Subcutaneous abdominal adipose tissue (tissue), 5 donors: ENCODE measurements at regions not wholly inside any gene's neighbourhood (a gene's known extent, or its start where the extent isn't known, plus 50 kb on each side); places are given as distances from the start of the nearest gene placed in this dataset.
A peak's percentile ranks its signal among the peaks of the same experiment; 100 is the strongest.

ENCODE experiments used
- H3K27ac ChIP-seq: one replicate; pipeline ENCODE4 v1.7.0; 2013; ENCODE audit warnings: low read depth, mild to moderate bottlenecking, inconsistent platforms, low read length, moderate library complexity
- H3K27me3 ChIP-seq, 5 donors: one replicate each; pipeline ENCODE4 v1.7.0; 2013; ENCODE audit warnings: low read length in 5 of 5, inconsistent platforms in 1 of 5; ENCODE audit not compliant: control insufficient read depth in 5 of 5, insufficient read depth in 4 of 5
- H3K36me3 ChIP-seq, 5 donors: one replicate each; pipeline ENCODE4 v1.7.0; 2013; ENCODE audit warnings: low read length in 5 of 5; ENCODE audit not compliant: control insufficient read depth in 5 of 5, insufficient read depth in 5 of 5
- H3K4me1 ChIP-seq, 5 donors: one replicate each; pipeline ENCODE4 v1.7.0; 2013; ENCODE audit warnings: low read length in 5 of 5, mild to moderate bottlenecking in 3 of 5, moderate library complexity in 1 of 5; ENCODE audit not compliant: control insufficient read depth in 5 of 5, insufficient read depth in 5 of 5
- H3K4me3 ChIP-seq, 5 donors: one replicate each; pipeline ENCODE4 v1.7.0; 2013; ENCODE audit warnings: low read length in 5 of 5, low read depth in 1 of 5
- H3K9ac ChIP-seq, 5 donors: one replicate each; pipeline ENCODE4 v1.7.0; 2013; ENCODE audit warnings: low read length in 5 of 5, mild to moderate bottlenecking in 4 of 5, moderate library complexity in 3 of 5
- H3K9me3 ChIP-seq, 5 donors: one replicate each; pipeline ENCODE4 v1.7.0; 2013; ENCODE audit warnings: low read length in 5 of 5; ENCODE audit not compliant: control insufficient read depth in 5 of 5
- donor health status: healthy.
- donor health status: healthy.
- donor health status: healthy.
- donor health status: healthy.
- donor health status: healthy.

GRCh38 chr3:71961891-71962290 is 176.9 kb upstream of the PROK2 start:
- no peaks in the 10 kb centered on the region for H3K4me1 ChIP-seq
- no peaks in the 10 kb centered on the region for H3K9me3 ChIP-seq
- H3K4me3 ChIP-seq = no peak overlapping the region
- H3K27me3 ChIP-seq = peaks cover 0 to 4% (median 0%) of the 10 kb centered on the region in 5 donors
- no peak overlapping the region for H3K27ac ChIP-seq
- H3K9ac ChIP-seq = no peak overlapping the region
- no peaks in the 10 kb centered on the region for H3K36me3 ChIP-seq

- no peaks in the 10 kb centered on the region for H3K36me3 ChIP-seq
- peaks cover 0 to 4% (median under 1%) of the 10 kb centered on the region in 5 donors for H3K27me3 ChIP-seq
- H3K27ac ChIP-seq = no peak overlapping the region
- H3K9ac ChIP-seq = no peak overlapping the region
- H3K4me3 ChIP-seq = no peak overlapping the region
- H3K4me1 ChIP-seq = peaks cover 0 to 4% (median 0%) of the 10 kb centered on the region in 5 donors
- no peaks in the 10 kb centered on the region for H3K9me3 ChIP-seq
These were observed 176.4 kb upstream of the PROK2 start for GRCh38 chr3:71961378-71961777.

GRCh38 chr3:71958533-71958932 is 173.6 kb upstream of the PROK2 start:
- Histone ChIP-seq H3K36me3 (no peaks in the 10 kb centered on the region), H3K4me3 (no peak overlapping the region), H3K9ac (no peak overlapping the region), H3K27ac (no peak overlapping the region), H3K9me3 (peaks cover 0 to under 1% (median 0%) of the 10 kb centered on the region in 5 donors), H3K27me3 (peaks cover 0 to 4% (median 0%) of the 10 kb centered on the region in 5 donors), H3K4me1 (peaks cover 2 to 16% (median 10%) of the 10 kb centered on the region in 5 donors)

GRCh38 chr3:71956716-71957115 is 171.8 kb upstream of the PROK2 start:
- Histone ChIP-seq H3K27me3 (peaks cover 0 to 4% (median 0%) of the 10 kb centered on the region in 5 donors), H3K36me3 (no peaks in the 10 kb centered on the region), H3K9me3 (peaks cover 0 to 4% (median 0%) of the 10 kb centered on the region in 5 donors), H3K4me3 (no peak overlapping the region), H3K27ac (no peak overlapping the region), H3K9ac (no peak overlapping the region), H3K4me1 (peaks cover 2 to 16% (median 10%) of the 10 kb centered on the region in 5 donors)

- H3K9ac ChIP-seq = no peak overlapping the region
- no peak overlapping the region for H3K4me3 ChIP-seq
- peaks cover 0 to 4% (median 0%) of the 10 kb centered on the region in 5 donors for H3K9me3 ChIP-seq
- no peak overlapping the region for H3K27ac ChIP-seq
- peaks cover 2 to 16% (median 10%) of the 10 kb centered on the region in 5 donors for H3K4me1 ChIP-seq
- peaks cover 0 to 7% (median 0%) of the 10 kb centered on the region in 5 donors for H3K27me3 ChIP-seq
- no peaks in the 10 kb centered on the region for H3K36me3 ChIP-seq
These were observed 171.1 kb upstream of the PROK2 start for GRCh38 chr3:71956069-71956340.

- peaks cover 2 to 16% (median 10%) of the 10 kb centered on the region in 5 donors for H3K4me1 ChIP-seq
- no peak overlapping the region for H3K27ac ChIP-seq
- H3K27me3 ChIP-seq = peaks cover 0 to 8% (median 0%) of the 10 kb centered on the region in 5 donors
- H3K9me3 ChIP-seq = peaks cover 0 to 4% (median 0%) of the 10 kb centered on the region in 5 donors
- no peaks in the 10 kb centered on the region for H3K36me3 ChIP-seq
- H3K9ac ChIP-seq = no peak overlapping the region
- peak overlapping the region in 1 of 5 donors; percentile 13 for H3K4me3 ChIP-seq
These were observed 170.5 kb upstream of the PROK2 start for GRCh38 chr3:71955240-71956068.

- peaks cover 0 to 10% (median 2%) of the 10 kb centered on the region in 5 donors for H3K27me3 ChIP-seq
- no peak overlapping the region for H3K9ac ChIP-seq
- H3K4me3 ChIP-seq = no peak overlapping the region
- H3K27ac ChIP-seq = no peak overlapping the region
- peaks cover 2 to 16% (median 10%) of the 10 kb centered on the region in 5 donors for H3K4me1 ChIP-seq
- H3K9me3 ChIP-seq = peaks cover 0 to 4% (median 0%) of the 10 kb centered on the region in 5 donors
- H3K36me3 ChIP-seq = no peaks in the 10 kb centered on the region
These were observed 166.9 kb upstream of the PROK2 start for GRCh38 chr3:71951842-71952241.

- H3K27ac ChIP-seq = no peak overlapping the region
- peaks cover 2 to 12% (median 10%) of the 10 kb centered on the region in 5 donors for H3K4me1 ChIP-seq
- H3K27me3 ChIP-seq = peaks cover 0 to 11% (median 1%) of the 10 kb centered on the region in 5 donors
- no peaks in the 10 kb centered on the region for H3K36me3 ChIP-seq
- no peak overlapping the region for H3K9ac ChIP-seq
- peaks cover 0 to 4% (median 0%) of the 10 kb centered on the region in 5 donors for H3K9me3 ChIP-seq
- no peak overlapping the region for H3K4me3 ChIP-seq
These were observed 166.4 kb upstream of the PROK2 start for GRCh38 chr3:71951361-71951760.

GRCh38 chr3:71949442-71949841 is 164.5 kb upstream of the PROK2 start:
- Histone ChIP-seq H3K9ac (no peak overlapping the region), H3K36me3 (no peaks in the 10 kb centered on the region), H3K4me1 (no peaks in the 10 kb centered on the region), H3K27ac (no peak overlapping the region), H3K27me3 (peaks cover 0 to 11% (median 0%) of the 10 kb centered on the region in 5 donors), H3K9me3 (peaks cover 0 to 4% (median 0%) of the 10 kb centered on the region in 5 donors), H3K4me3 (no peak overlapping the region)

GRCh38 chr3:71944482-71945065 is 159.6 kb upstream of the PROK2 start:
- Histone ChIP-seq H3K9ac (no peak overlapping the region), H3K27me3 (peaks cover 3 to 9% (median 4%) of the 10 kb centered on the region in 5 donors), H3K36me3 (no peaks in the 10 kb centered on the region), H3K9me3 (peaks cover 0 to 5% (median 4%) of the 10 kb centered on the region in 5 donors), H3K27ac (no peak overlapping the region), H3K4me1 (no peaks in the 10 kb centered on the region), H3K4me3 (no peak overlapping the region)
